ENCODE measurements at regions not wholly inside any gene's neighbourhood (a gene's known extent, or its start where the extent isn't known, plus 50 kb on each side); places are given as distances from the start of the nearest gene placed in this dataset.

DNA sequence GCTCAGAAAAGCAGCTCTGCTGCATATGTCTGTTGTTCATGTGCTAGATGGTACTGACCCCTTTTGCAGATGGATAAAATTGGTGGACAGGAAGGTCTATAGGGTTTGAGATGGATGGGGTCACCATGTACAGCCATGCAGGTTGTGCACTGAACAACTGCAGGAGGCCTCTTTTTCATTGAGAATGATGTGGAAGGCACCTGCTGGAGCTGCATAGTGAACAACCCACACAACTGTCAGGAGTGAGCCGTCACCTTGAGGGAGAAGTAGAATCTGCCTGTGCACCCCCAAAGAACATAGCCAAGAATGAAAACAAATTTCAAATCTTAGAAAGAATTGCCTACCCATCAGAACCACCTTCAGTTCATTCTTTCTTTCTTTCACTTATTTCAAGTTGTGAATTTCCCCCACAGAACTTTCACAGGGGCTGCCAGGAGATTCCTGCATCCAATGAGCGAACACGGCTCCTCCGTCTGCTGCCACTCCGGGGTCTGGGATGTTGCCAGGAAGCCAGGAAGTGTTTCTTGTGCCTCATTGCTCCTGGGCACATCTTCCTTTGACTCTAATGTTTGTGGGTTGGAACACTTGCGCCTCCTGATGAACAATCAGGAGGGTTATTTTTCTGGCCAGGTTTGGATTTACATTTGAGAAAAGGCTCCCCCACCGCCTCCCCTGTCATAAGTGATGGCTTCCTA, 53.7 kb upstream of the DOCK1 start:
- no peak overlapping the region for H3K27ac Mint-ChIP-seq
- H3K9me3 Mint-ChIP-seq (ENCODE audit: low read depth) = no peaks in the 10 kb centered on the region
- H3K36me3 Mint-ChIP-seq (ENCODE audit: insufficient read depth) = no peaks in the 10 kb centered on the region
- H3K4me3 Mint-ChIP-seq (ENCODE audit: low read depth) = no peak overlapping the region
- TF ChIP-seq, protein P1, sequence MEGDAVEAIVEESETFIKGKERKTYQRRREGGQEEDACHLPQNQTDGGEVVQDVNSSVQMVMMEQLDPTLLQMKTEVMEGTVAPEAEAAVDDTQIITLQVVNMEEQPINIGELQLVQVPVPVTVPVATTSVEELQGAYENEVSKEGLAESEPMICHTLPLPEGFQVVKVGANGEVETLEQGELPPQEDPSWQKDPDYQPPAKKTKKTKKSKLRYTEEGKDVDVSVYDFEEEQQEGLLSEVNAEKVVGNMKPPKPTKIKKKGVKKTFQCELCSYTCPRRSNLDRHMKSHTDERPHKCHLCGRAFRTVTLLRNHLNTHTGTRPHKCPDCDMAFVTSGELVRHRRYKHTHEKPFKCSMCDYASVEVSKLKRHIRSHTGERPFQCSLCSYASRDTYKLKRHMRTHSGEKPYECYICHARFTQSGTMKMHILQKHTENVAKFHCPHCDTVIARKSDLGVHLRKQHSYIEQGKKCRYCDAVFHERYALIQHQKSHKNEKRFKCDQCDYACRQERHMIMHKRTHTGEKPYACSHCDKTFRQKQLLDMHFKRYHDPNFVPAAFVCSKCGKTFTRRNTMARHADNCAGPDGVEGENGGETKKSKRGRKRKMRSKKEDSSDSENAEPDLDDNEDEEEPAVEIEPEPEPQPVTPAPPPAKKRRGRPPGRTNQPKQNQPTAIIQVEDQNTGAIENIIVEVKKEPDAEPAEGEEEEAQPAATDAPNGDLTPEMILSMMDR (IDR thresholded peaks at IDR 0.05; ENCODE audit: unreplicated experiment) = no peak
- H3K27me3 Mint-ChIP-seq = peaks cover 20% of the 10 kb centered on the region
- DNase-seq (ENCODE audit: low spot score, unreplicated experiment) = peak; percentile 1
- H3K4me1 Mint-ChIP-seq (ENCODE audit: low read depth) = no peaks in the 10 kb centered on the region

DNA sequence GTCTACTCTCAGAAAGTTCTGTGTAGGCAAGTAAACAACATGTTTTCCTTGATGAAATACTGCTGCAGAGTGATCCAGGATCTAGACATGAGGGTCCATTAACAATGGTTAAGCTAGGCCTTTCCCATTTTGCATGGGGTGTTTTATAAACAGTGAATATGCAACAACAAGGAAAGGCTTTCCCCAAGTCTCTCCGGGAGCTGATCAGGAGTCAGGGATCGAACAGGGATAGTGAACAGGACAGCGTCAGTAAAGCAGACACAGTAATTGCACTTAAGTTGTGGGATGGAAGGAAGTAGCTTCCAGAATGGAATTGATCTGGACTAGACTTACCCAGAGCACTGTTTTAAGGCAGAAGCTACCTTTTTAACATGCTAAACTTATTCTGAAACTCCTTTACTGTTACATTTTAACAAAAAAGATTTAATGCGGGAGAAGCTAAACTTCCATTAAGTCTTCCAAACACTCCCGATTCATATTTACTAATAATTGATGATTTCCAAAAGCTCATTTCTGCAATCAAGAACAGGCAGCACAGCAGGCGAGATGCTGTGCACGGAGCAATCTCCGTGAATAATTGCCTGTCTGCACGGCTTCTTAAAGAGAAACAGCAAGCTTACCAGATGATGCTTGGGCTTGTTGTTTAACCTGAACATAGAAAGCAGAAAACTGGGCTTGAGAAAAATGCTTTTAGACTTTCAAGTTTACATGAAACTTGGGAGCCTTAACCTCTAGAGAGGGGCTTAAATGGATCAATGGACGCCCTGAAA, 50.3 kb upstream of the DOCK1 start:
- Mint-ChIP-seq H3K27me3 (peaks cover 18% of the 10 kb centered on the region), H3K36me3 (ENCODE audit: insufficient read depth) (no peaks in the 10 kb centered on the region), H3K4me1 (ENCODE audit: low read depth) (no peaks in the 10 kb centered on the region), H3K27ac (no peak overlapping the region), H3K9me3 (ENCODE audit: low read depth) (no peaks in the 10 kb centered on the region), H3K4me3 (ENCODE audit: low read depth) (no peak overlapping the region)
- DNase-seq (ENCODE audit: low spot score, unreplicated experiment) = peak; percentile 6
- TF ChIP-seq, protein P1 (IDR thresholded peaks at IDR 0.05; ENCODE audit: unreplicated experiment) = no peak
